ENCODE measurements at regions not wholly inside any gene's neighbourhood (a gene's known extent, or its start where the extent isn't known, plus 50 kb on each side); places are given as distances from the start of the nearest gene placed in this dataset.

DNA sequence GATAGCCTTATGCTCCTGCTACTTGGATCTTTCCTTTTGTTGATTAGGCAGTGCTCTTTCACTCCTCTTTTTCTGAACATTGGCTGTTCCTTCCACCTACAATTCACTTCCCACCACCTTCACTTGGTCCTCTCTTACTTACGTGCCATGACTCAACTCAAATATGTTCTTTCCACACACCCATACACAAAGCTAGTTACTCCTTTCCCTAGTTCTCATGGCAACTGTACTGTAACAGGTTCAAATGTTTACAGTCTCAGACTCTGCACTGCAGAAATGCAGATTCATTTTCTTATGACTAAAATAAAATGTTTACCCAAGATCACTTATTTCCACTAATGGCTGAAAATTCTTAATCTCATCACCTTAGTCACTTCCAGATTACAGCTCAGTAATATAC is 174.0 kb upstream of the TSHZ2 start:
- TF ChIP-seq CTCF (conservative IDR thresholded peaks at IDR 0.05), result no peak
- no peak for TF ChIP-seq EZH2 (IDR thresholded peaks at IDR 0.05; ENCODE audit: low read depth)

Data from PC-9 (cell line).